ENCODE measurements at regions not wholly inside any gene's neighbourhood (a gene's known extent, or its start where the extent isn't known, plus 50 kb on each side); places are given as distances from the start of the nearest gene placed in this dataset.

- H3K27me3 ChIP-seq: no peaks in the 10 kb centered on the region
- TF ChIP-seq, protein P1, sequence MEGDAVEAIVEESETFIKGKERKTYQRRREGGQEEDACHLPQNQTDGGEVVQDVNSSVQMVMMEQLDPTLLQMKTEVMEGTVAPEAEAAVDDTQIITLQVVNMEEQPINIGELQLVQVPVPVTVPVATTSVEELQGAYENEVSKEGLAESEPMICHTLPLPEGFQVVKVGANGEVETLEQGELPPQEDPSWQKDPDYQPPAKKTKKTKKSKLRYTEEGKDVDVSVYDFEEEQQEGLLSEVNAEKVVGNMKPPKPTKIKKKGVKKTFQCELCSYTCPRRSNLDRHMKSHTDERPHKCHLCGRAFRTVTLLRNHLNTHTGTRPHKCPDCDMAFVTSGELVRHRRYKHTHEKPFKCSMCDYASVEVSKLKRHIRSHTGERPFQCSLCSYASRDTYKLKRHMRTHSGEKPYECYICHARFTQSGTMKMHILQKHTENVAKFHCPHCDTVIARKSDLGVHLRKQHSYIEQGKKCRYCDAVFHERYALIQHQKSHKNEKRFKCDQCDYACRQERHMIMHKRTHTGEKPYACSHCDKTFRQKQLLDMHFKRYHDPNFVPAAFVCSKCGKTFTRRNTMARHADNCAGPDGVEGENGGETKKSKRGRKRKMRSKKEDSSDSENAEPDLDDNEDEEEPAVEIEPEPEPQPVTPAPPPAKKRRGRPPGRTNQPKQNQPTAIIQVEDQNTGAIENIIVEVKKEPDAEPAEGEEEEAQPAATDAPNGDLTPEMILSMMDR (IDR thresholded peaks at IDR 0.05): no peak
- TF ChIP-seq POLR2A (IDR thresholded peaks at IDR 0.05): no peak
- H3K4me1 ChIP-seq: no peaks in the 10 kb centered on the region
- intact Hi-C loops (cut with DNase I; ENCODE audit: low total_unique reads): no loop called here
- H3K9me3 ChIP-seq: no peaks in the 10 kb centered on the region
- DNase-seq: no peak
- H3K27ac ChIP-seq: no peak overlapping the region
- H3K36me3 ChIP-seq: no peaks in the 10 kb centered on the region
- H3K4me3 ChIP-seq: no peak overlapping the region
Measured at GRCh38 chr2:217325251-217325650, 465.4 kb upstream of the TNP1 start.

GRCh38 chr2:217316743-217317142 lies 456.9 kb upstream of the TNP1 start:
- Histone ChIP-seq H3K27me3 (no peaks in the 10 kb centered on the region), H3K9me3 (peaks cover 0 to 3% of the 10 kb centered on the region in 2 donors), H3K4me1 (peaks cover 0 to 4% of the 10 kb centered on the region in 2 donors), H3K27ac (no peak overlapping the region), H3K4me3 (no peak overlapping the region), H3K36me3 (no peaks in the 10 kb centered on the region)
- no peak for DNase-seq
- no peak for TF ChIP-seq POLR2A (IDR thresholded peaks at IDR 0.05)
- TF ChIP-seq, protein P1 (IDR thresholded peaks at IDR 0.05): no peak
- intact Hi-C loops (cut with DNase I; ENCODE audit: low total_unique reads): no loop called here

DNA sequence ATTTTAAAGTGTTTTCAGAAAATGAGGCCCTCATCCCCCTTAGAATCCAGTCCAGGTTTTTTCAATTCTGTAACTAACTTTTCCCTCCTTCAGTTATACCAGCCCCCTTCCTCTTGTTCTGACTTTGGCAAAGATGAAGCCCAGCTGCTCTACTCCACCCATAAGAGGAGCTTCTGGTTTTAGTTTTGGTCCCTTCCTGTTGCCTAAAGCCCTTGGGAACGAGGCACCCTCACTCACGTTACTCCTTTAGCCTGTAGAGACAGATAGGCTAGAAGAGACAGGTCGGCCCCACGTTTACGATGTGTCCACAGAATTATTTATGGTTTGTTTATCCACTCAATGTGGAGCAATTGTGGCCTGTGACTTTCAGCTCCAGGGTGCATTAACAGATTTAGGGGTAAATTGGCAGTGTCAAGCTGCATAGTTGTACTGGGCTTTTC lies 454.2 kb upstream of the TNP1 start:
- TF ChIP-seq, protein P1 (IDR thresholded peaks at IDR 0.05): no peak
- TF ChIP-seq POLR2A (IDR thresholded peaks at IDR 0.05): no peak
- Histone ChIP-seq H3K9me3 (peaks cover 0 to 3% of the 10 kb centered on the region in 2 donors), H3K36me3 (no peaks in the 10 kb centered on the region), H3K27ac (peak overlapping the region; percentile 66 to 73), H3K27me3 (no peaks in the 10 kb centered on the region), H3K4me3 (no peak overlapping the region), H3K4me1 (peaks cover 0 to 4% of the 10 kb centered on the region in 2 donors)
- intact Hi-C loops (cut with DNase I; ENCODE audit: low total_unique reads): no loop called here
- DNase-seq: peak in 1 of 2 donors; percentile 57

- intact Hi-C loops (cut with DNase I; ENCODE audit: low total_unique reads): no loop called here
- Histone ChIP-seq H3K9me3 (peaks cover 0 to 3% of the 10 kb centered on the region in 2 donors), H3K27me3 (no peaks in the 10 kb centered on the region), H3K27ac (peak overlapping the region; percentile 66 to 73), H3K36me3 (no peaks in the 10 kb centered on the region), H3K4me1 (peaks cover 0 to 4% of the 10 kb centered on the region in 2 donors), H3K4me3 (no peak overlapping the region)
- no peak for DNase-seq
- no peak for TF ChIP-seq POLR2A (IDR thresholded peaks at IDR 0.05)
- TF ChIP-seq, protein P1 (IDR thresholded peaks at IDR 0.05): no peak
Measured at GRCh38 chr2:217313386-217313785, 453.5 kb upstream of the TNP1 start.

DNA sequence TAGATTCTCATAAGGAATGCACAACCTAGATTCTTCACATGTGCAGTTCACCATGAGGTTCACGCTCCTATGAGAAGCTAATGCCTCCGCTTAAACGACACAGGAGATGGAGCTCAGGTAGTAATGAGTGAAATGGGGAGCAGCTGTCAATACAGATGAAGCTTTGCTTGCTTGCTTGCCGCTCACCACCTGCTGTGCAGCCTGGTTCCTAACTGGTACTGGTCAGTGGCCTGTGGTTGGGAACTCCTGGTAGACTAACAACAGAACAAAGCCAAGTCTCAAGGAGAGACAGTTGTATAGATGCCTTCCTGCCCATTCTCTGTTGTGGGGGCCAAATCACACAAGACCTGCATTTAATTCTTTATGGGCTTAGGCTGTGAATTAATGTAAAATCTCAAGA lies 449.2 kb upstream of the TNP1 start:
- H3K4me1 ChIP-seq: no peaks in the 10 kb centered on the region
- no peaks in the 10 kb centered on the region for H3K36me3 ChIP-seq
- no peaks in the 10 kb centered on the region for H3K27me3 ChIP-seq
- intact Hi-C loops (cut with DNase I; ENCODE audit: low total_unique reads): no loop called here
- H3K9me3 ChIP-seq: no peaks in the 10 kb centered on the region
- no peak overlapping the region for H3K4me3 ChIP-seq
- no peak overlapping the region for H3K27ac ChIP-seq
- no peak for DNase-seq
- TF ChIP-seq, protein P1 (IDR thresholded peaks at IDR 0.05): no peak
- no peak for TF ChIP-seq POLR2A (IDR thresholded peaks at IDR 0.05)

All from uterus (tissue), 3 donors.